Tibial nerve (tissue), 4 donors: ENCODE measurements at regions not wholly inside any gene's neighbourhood (a gene's known extent, or its start where the extent isn't known, plus 50 kb on each side); places are given as distances from the start of the nearest gene placed in this dataset.

Experiments
- EP300 ChIP-seq, 2 donors: sonication (generic); formaldehyde crosslinking; IDR thresholded peaks; one replicate each; pipeline ENCODE4 v1.6.1; 2017; ENCODE audit warnings: antibody characterized with exemption in 2 of 2, mild to moderate bottlenecking in 1 of 2
- POLR2A ChIP-seq, 2 donors: fragments of 450-650 bp; IDR thresholded peaks; one replicate each; pipeline ENCODE4 v1.6.1; 2017; ENCODE audit warnings: antibody characterized with exemption in 2 of 2, mild to moderate bottlenecking in 2 of 2, moderate library complexity in 2 of 2
- TF ChIP-seq, protein P1 (sequence below), 5 experiments: fragments of 200-600 bp in 3 of 5; fragments of 450-650 bp in 2 of 5; sonication (generic) in 3 of 5; IDR thresholded peaks; one replicate each; pipeline ENCODE4 v1.5.1; 2016 to 2019; ENCODE audit warnings: antibody characterized with exemption in 5 of 5, mild to moderate bottlenecking in 3 of 5, moderate library complexity in 2 of 5

DNA sequence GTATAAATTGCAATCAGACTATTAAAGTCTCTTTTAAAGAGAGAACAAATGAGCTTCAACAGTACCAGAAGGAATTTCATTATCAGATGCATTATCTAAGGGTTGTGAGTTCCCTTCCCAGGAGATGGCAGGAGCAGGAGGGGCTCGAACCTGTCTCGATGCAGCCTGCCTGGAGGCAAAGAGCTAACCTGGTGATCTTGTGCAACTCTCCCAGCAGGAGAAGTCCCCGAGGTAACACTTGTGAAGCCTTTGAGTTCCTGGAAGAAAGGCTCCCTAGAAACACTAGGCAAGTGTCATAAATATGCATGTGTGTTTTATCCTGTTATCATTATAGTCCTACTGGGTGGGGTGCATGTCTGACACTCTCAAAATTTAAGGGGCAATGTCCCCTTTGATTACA lies 232.2 kb upstream of the ARID1B start:
- TF ChIP-seq, protein P1, sequence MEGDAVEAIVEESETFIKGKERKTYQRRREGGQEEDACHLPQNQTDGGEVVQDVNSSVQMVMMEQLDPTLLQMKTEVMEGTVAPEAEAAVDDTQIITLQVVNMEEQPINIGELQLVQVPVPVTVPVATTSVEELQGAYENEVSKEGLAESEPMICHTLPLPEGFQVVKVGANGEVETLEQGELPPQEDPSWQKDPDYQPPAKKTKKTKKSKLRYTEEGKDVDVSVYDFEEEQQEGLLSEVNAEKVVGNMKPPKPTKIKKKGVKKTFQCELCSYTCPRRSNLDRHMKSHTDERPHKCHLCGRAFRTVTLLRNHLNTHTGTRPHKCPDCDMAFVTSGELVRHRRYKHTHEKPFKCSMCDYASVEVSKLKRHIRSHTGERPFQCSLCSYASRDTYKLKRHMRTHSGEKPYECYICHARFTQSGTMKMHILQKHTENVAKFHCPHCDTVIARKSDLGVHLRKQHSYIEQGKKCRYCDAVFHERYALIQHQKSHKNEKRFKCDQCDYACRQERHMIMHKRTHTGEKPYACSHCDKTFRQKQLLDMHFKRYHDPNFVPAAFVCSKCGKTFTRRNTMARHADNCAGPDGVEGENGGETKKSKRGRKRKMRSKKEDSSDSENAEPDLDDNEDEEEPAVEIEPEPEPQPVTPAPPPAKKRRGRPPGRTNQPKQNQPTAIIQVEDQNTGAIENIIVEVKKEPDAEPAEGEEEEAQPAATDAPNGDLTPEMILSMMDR (IDR thresholded peaks at IDR 0.05): no peak
- TF ChIP-seq POLR2A (IDR thresholded peaks at IDR 0.05) (no peak), EP300 (IDR thresholded peaks at IDR 0.05) (no peak)
